Uterus (tissue), 3 donors: ENCODE measurements at regions not wholly inside any gene's neighbourhood (a gene's known extent, or its start where the extent isn't known, plus 50 kb on each side); places are given as distances from the start of the nearest gene placed in this dataset.

ENCODE experiments used
- DNase-seq, 2 donors: peaks; one replicate each; pipeline ENCODE4 v3.0.0-alpha.2; 2019 to 2020
- H3K27ac ChIP-seq, 2 donors: fragments of 200-600 bp; sonication (generic); 1 replicate in 1 of 2; 2 replicates in 1 of 2; pipeline ENCODE4 v1.5.1; 2016 to 2018
- H3K27me3 ChIP-seq, 2 donors: fragments of 200-600 bp; sonication (generic); one replicate each; pipeline ENCODE4 v1.5.1; 2018 to 2019; ENCODE audit warnings: control low read depth in 1 of 2
- H3K36me3 ChIP-seq, 2 donors: fragments of 200-600 bp; sonication (generic); one replicate each; pipeline ENCODE4 v1.5.1; 2019; ENCODE audit warnings: control low read depth in 1 of 2
- H3K4me1 ChIP-seq, 2 donors: fragments of 200-600 bp; sonication (generic); one replicate each; pipeline ENCODE4 v1.5.1; 2018 to 2019; ENCODE audit warnings: control low read depth in 1 of 2
- H3K4me3 ChIP-seq, 2 donors: fragments of 200-600 bp; sonication (generic); 1 replicate in 1 of 2; 2 replicates in 1 of 2; pipeline ENCODE4 v1.5.1; 2018 to 2019; ENCODE audit warnings: mild to moderate bottlenecking in 1 of 2
- H3K9me3 ChIP-seq, 2 donors: fragments of 200-600 bp; sonication (generic); one replicate each; pipeline ENCODE4 v1.5.1; 2019; ENCODE audit warnings: control low read depth in 1 of 2
- POLR2A ChIP-seq, 2 donors: fragments of 450-650 bp; IDR thresholded peaks; one replicate each; pipeline ENCODE4 v1.6.1; 2016; ENCODE audit warnings: antibody characterized with exemption in 2 of 2, mild to moderate bottlenecking in 1 of 2, moderate library complexity in 1 of 2
- intact Hi-C: fragments of 100-400 bp; cut with DNase I; formaldehyde crosslinking; loops from one replicate; pipeline ENCODE4 v1.15.1; 2023; ENCODE audit warnings: low total_unique reads
- TF ChIP-seq, protein P1 (sequence below), 4 experiments: fragments of 200-600 bp in 2 of 4; fragments of 450-650 bp in 2 of 4; sonication (generic) in 2 of 4; IDR thresholded peaks; one replicate each; pipeline ENCODE4 v1.5.1; 2016 to 2019; ENCODE audit warnings: antibody characterized with exemption in 4 of 4, mild to moderate bottlenecking in 2 of 4, moderate library complexity in 1 of 4
- donor health status: DM: yes; HTN: yes; CAD: no.

DNA sequence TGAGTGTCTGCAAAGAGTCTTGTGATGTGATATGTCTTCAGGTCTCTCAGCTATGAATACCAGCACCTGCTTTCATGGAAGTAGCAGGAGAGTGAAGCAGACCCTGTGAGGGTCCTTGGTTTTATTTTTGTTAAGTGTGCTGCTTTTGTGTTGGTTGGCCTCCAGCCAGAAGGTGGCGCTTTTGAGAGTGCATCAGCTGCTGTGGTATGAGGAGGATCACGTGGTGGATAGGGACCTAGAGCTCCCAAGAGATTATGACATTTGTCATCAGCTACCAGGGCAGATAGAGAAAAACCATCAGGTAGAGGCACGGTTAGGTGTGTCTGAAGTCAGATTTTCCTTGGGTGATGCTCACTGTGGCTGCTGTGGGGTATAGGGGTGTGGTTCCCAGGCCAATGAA is 1232.1 kb downstream of the MRPL39 start:
- TF ChIP-seq, protein P1, sequence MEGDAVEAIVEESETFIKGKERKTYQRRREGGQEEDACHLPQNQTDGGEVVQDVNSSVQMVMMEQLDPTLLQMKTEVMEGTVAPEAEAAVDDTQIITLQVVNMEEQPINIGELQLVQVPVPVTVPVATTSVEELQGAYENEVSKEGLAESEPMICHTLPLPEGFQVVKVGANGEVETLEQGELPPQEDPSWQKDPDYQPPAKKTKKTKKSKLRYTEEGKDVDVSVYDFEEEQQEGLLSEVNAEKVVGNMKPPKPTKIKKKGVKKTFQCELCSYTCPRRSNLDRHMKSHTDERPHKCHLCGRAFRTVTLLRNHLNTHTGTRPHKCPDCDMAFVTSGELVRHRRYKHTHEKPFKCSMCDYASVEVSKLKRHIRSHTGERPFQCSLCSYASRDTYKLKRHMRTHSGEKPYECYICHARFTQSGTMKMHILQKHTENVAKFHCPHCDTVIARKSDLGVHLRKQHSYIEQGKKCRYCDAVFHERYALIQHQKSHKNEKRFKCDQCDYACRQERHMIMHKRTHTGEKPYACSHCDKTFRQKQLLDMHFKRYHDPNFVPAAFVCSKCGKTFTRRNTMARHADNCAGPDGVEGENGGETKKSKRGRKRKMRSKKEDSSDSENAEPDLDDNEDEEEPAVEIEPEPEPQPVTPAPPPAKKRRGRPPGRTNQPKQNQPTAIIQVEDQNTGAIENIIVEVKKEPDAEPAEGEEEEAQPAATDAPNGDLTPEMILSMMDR (IDR thresholded peaks at IDR 0.05): no peak
- no peak for TF ChIP-seq POLR2A (IDR thresholded peaks at IDR 0.05)
- Histone ChIP-seq H3K4me3 (no peak overlapping the region), H3K27ac (no peak overlapping the region), H3K9me3 (no peaks in the 10 kb centered on the region), H3K27me3 (no peaks in the 10 kb centered on the region), H3K4me1 (no peaks in the 10 kb centered on the region), H3K36me3 (no peaks in the 10 kb centered on the region)
- no peak for DNase-seq
- intact Hi-C loops: no loop called here

DNA sequence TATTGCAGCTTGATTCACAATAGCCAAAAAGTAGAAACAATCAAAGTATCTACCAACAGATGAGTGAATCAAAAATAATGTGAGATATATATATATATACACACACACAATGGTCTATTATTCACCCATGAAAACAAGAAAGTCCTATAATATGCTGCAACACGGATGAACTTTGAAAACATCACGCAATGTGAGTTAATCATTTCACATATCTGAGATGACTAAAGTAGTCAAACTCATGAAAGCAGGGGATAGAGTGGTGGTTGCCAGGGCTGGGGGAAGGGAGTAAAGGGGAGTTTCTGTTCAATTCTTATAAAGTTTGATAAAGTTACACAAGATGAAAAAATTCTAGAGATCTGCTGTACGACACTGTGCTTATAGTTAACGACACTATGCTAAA is 1234.8 kb downstream of the MRPL39 start:
- H3K36me3 ChIP-seq: no peaks in the 10 kb centered on the region
- intact Hi-C loops: no loop called here
- no peak overlapping the region for H3K4me3 ChIP-seq
- H3K27ac ChIP-seq: no peak overlapping the region
- H3K27me3 ChIP-seq: no peaks in the 10 kb centered on the region
- H3K4me1 ChIP-seq: no peaks in the 10 kb centered on the region
- TF ChIP-seq, protein P1 (IDR thresholded peaks at IDR 0.05): no peak
- no peak for TF ChIP-seq POLR2A (IDR thresholded peaks at IDR 0.05)
- H3K9me3 ChIP-seq: no peaks in the 10 kb centered on the region
- DNase-seq: no peak

DNA sequence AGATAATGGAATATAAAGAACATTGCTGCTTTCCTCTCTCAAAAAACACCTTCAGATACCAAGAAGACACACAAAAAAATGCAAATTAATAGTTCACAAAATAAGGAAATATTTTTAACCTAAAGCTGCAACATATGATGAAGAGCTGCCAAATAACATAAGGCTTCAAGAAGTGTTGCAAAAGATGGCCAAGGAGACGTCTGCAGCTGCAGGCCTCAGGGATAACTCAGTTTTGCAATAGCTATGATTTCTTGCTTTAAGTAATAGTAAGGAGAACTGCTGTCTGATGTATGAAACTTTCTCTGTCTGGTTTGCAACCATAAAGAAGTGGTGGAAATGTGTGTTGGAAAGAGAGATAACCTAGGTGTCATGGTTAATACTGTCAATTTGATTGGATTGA is 1237.5 kb downstream of the MRPL39 start:
- Histone ChIP-seq H3K27ac (no peak overlapping the region), H3K36me3 (no peaks in the 10 kb centered on the region), H3K9me3 (no peaks in the 10 kb centered on the region), H3K27me3 (no peaks in the 10 kb centered on the region), H3K4me3 (no peak overlapping the region), H3K4me1 (no peaks in the 10 kb centered on the region)
- no peak for TF ChIP-seq POLR2A (IDR thresholded peaks at IDR 0.05)
- TF ChIP-seq, protein P1 (IDR thresholded peaks at IDR 0.05): no peak
- no peak for DNase-seq
- intact Hi-C loops: no loop called here

DNA sequence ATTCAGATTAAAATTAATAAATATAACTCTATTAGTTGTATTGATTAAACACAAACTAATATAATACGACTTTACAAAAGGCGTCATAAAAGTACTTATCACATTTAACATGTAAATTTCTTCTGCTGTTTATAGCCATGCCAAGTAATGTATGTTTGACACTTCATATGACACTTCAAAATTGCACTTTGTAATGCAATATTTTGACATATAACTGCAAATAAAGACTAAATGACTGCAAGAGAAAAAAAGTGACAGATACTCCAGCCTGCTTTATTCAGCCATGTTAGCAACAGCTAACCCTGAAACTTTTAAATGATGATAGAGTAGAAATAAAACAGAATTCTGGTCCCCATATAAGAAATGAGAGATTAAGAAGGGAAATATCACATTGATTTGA is 1238.0 kb downstream of the MRPL39 start:
- TF ChIP-seq, protein P1 (IDR thresholded peaks at IDR 0.05): no peak
- TF ChIP-seq POLR2A (IDR thresholded peaks at IDR 0.05): no peak
- no peak overlapping the region for H3K27ac ChIP-seq
- intact Hi-C loops: no loop called here

DNA sequence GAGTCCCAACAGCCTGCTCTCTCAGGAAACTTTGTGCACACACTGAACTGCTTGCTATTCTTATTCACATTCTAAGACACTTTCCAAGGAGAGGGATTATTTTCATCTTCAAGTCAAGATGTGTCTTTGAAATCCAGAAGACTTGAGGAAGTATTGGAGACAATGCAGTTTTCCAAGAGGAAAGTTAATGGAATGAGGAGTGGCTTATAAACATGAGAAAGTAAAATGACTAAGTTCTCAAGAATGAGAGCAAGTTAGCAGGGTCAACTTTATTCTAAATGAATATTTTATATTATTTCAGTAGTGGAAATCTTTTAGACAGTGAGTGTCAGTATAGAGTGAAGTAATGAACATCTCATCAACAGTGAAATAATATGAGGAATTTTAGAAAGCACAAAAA is 1239.3 kb downstream of the MRPL39 start:
- no peaks in the 10 kb centered on the region for H3K9me3 ChIP-seq
- no peaks in the 10 kb centered on the region for H3K4me1 ChIP-seq
- no peaks in the 10 kb centered on the region for H3K36me3 ChIP-seq
- H3K27me3 ChIP-seq: no peaks in the 10 kb centered on the region
- no peak overlapping the region for H3K4me3 ChIP-seq
- H3K27ac ChIP-seq: no peak overlapping the region
- no peak for DNase-seq
- TF ChIP-seq POLR2A (IDR thresholded peaks at IDR 0.05): no peak
- TF ChIP-seq, protein P1 (IDR thresholded peaks at IDR 0.05): no peak
- intact Hi-C loops: no loop called here

More for the DNA sequence above, 1238.0 kb downstream of the MRPL39 start:
- Histone ChIP-seq H3K9me3 (no peaks in the 10 kb centered on the region), H3K4me1 (no peaks in the 10 kb centered on the region), H3K36me3 (no peaks in the 10 kb centered on the region), H3K4me3 (no peak overlapping the region), H3K27me3 (no peaks in the 10 kb centered on the region)
- DNase-seq: no peak
